Uterus (tissue), 2 donors: ENCODE measurements at regions not wholly inside any gene's neighbourhood (a gene's known extent, or its start where the extent isn't known, plus 50 kb on each side); places are given as distances from the start of the nearest gene placed in this dataset.

Source experiments
- POLR2A ChIP-seq, 2 donors: fragments of 450-650 bp; IDR thresholded peaks; one replicate each; pipeline ENCODE4 v1.6.1; 2016; ENCODE audit warnings: antibody characterized with exemption in 2 of 2, mild to moderate bottlenecking in 1 of 2, moderate library complexity in 1 of 2
- TF ChIP-seq, protein P1 (sequence below), 4 experiments: fragments of 200-600 bp in 2 of 4; fragments of 450-650 bp in 2 of 4; sonication (generic) in 2 of 4; IDR thresholded peaks; one replicate each; pipeline ENCODE4 v1.5.1; 2016 to 2019; ENCODE audit warnings: antibody characterized with exemption in 4 of 4, mild to moderate bottlenecking in 2 of 4, moderate library complexity in 1 of 4

- TF ChIP-seq, protein P1, sequence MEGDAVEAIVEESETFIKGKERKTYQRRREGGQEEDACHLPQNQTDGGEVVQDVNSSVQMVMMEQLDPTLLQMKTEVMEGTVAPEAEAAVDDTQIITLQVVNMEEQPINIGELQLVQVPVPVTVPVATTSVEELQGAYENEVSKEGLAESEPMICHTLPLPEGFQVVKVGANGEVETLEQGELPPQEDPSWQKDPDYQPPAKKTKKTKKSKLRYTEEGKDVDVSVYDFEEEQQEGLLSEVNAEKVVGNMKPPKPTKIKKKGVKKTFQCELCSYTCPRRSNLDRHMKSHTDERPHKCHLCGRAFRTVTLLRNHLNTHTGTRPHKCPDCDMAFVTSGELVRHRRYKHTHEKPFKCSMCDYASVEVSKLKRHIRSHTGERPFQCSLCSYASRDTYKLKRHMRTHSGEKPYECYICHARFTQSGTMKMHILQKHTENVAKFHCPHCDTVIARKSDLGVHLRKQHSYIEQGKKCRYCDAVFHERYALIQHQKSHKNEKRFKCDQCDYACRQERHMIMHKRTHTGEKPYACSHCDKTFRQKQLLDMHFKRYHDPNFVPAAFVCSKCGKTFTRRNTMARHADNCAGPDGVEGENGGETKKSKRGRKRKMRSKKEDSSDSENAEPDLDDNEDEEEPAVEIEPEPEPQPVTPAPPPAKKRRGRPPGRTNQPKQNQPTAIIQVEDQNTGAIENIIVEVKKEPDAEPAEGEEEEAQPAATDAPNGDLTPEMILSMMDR (IDR thresholded peaks at IDR 0.05) = no peak
- TF ChIP-seq POLR2A (IDR thresholded peaks at IDR 0.05) = no peak
Measured at GRCh38 chr4:168021666-168022065, 70.7 kb upstream of the ANXA10 start.
